WTC11 (cell line): ENCODE measurements at regions not wholly inside any gene's neighbourhood (a gene's known extent, or its start where the extent isn't known, plus 50 kb on each side); places are given as distances from the start of the nearest gene placed in this dataset.

Experiments used
- ATAC-seq: fragments of 200-7000 bp; cut with Tn5 transposase; 2 replicates; pipeline ENCODE4 v1.10.0; 2021; ENCODE audit warnings: mild to moderate bottlenecking, moderate library complexity
- CTCF ChIA-PET: fragments of 300-600 bp; sonication (Branson Sonifier 250); formaldehyde crosslinking; loops from one replicate; lab custom pipeline; 2021; ENCODE audit warnings: antibody characterized with exemption; lab: Charles Lee
- POLR2A ChIA-PET: fragments of 350-600 bp; sonication (Branson Sonifier 250); formaldehyde crosslinking; loops from one replicate; lab custom pipeline; 2021; ENCODE audit warnings: antibody characterized with exemption; lab: Charles Lee
- DNase-seq: peaks from one replicate; pipeline ENCODE4 v3.0.0; 2021; ENCODE audit warnings: low spot score
- H3K27ac Mint-ChIP-seq: 2 replicates; pipeline ENCODE4 v1.8.0; 2021; ENCODE audit warnings: mixed read lengths
- H3K27me3 Mint-ChIP-seq: 2 replicates; pipeline ENCODE4 v1.8.0; 2021; ENCODE audit warnings: low read depth, mild to moderate bottlenecking, moderate library complexity, mixed read lengths
- H3K36me3 Mint-ChIP-seq: 2 replicates; pipeline ENCODE4 v1.8.0; 2021; ENCODE audit warnings: mixed read lengths
- H3K4me1 Mint-ChIP-seq: 2 replicates; pipeline ENCODE4 v1.8.0; 2022; ENCODE audit warnings: mixed read lengths
- H3K4me3 Mint-ChIP-seq: 2 replicates; pipeline ENCODE4 v1.8.0; 2021; ENCODE audit warnings: mild to moderate bottlenecking, moderate library complexity, mixed read lengths
- H3K9me3 Mint-ChIP-seq: 2 replicates; pipeline ENCODE4 v1.8.0; 2021; ENCODE audit warnings: mixed read lengths
- ATF2 ChIP-seq: sonication (generic); formaldehyde crosslinking; IDR thresholded peaks from 2 replicates; pipeline ENCODE4 v1.8.1; 2022; ENCODE audit warnings: low read depth, missing genetic modification reagents, borderline replicate concordance
- CBFB ChIP-seq: sonication (generic); formaldehyde crosslinking; IDR thresholded peaks from 2 replicates; pipeline ENCODE4 v1.8.1; 2022; ENCODE audit warnings: mild to moderate bottlenecking, low read depth, missing genetic modification reagents
- ELF4 ChIP-seq: sonication (generic); formaldehyde crosslinking; IDR thresholded peaks from 2 replicates; pipeline ENCODE4 v1.8.1; 2022; ENCODE audit warnings: low read depth, mild to moderate bottlenecking, moderate library complexity, missing genetic modification reagents
- ERG ChIP-seq: fragments of 250-450 bp; sonication (Bioruptor Pico); IDR thresholded peaks from 2 replicates; pipeline ENCODE4 v1.8.0; 2021; ENCODE audit warnings: mild to moderate bottlenecking
- ETV6 ChIP-seq: sonication (generic); formaldehyde crosslinking; IDR thresholded peaks from 2 replicates; pipeline ENCODE4 v1.8.1; 2022; ENCODE audit warnings: mild to moderate bottlenecking, missing genetic modification reagents
- FOXP4 ChIP-seq: sonication (generic); formaldehyde crosslinking; IDR thresholded peaks from 2 replicates; pipeline ENCODE4 v1.8.0; 2022; ENCODE audit warnings: mild to moderate bottlenecking, missing genetic modification reagents
- JAZF1 ChIP-seq: fragments of 250-450 bp; sonication (Bioruptor Pico); IDR thresholded peaks from 2 replicates; pipeline ENCODE4 v1.9.0; 2021; ENCODE audit warnings: moderate library complexity, mild to moderate bottlenecking, inconsistent platforms
- NFE2L1 ChIP-seq: sonication (generic); formaldehyde crosslinking; IDR thresholded peaks from 2 replicates; pipeline ENCODE4 v1.8.1; 2023; ENCODE audit warnings: missing genetic modification reagents
- PRRX2 ChIP-seq: fragments of 250-450 bp; sonication (Bioruptor Pico); IDR thresholded peaks from 2 replicates; pipeline ENCODE4 v1.8.0; 2021; ENCODE audit warnings: mild to moderate bottlenecking
- SMAD4 ChIP-seq: sonication (generic); formaldehyde crosslinking; IDR thresholded peaks from 2 replicates; pipeline ENCODE4 v1.8.0; 2022; ENCODE audit warnings: mild to moderate bottlenecking, missing genetic modification reagents
- SOX15 ChIP-seq: fragments of 250-450 bp; sonication (Bioruptor Pico); IDR thresholded peaks from 2 replicates; pipeline ENCODE4 v1.9.0; 2021; ENCODE audit warnings: mild to moderate bottlenecking
- SP1 ChIP-seq: sonication (generic); formaldehyde crosslinking; conservative IDR thresholded peaks from 2 replicates; pipeline ENCODE4 v1.8.1; 2022; ENCODE audit warnings: missing genetic modification reagents
- STAT6 ChIP-seq: sonication (generic); formaldehyde crosslinking; conservative IDR thresholded peaks from 2 replicates; pipeline ENCODE4 v1.8.1; 2023; ENCODE audit warnings: mild to moderate bottlenecking, low read depth, missing genetic modification reagents, moderate library complexity
- TEAD1 ChIP-seq: sonication (generic); formaldehyde crosslinking; IDR thresholded peaks from 2 replicates; pipeline ENCODE4 v1.8.0; 2022; ENCODE audit warnings: mild to moderate bottlenecking, missing genetic modification reagents
- TP53 ChIP-seq: sonication (generic); formaldehyde crosslinking; IDR thresholded peaks from 2 replicates; pipeline ENCODE4 v1.8.1; 2023; ENCODE audit warnings: mild to moderate bottlenecking, missing genetic modification reagents
- ZBTB43 ChIP-seq: sonication (generic); formaldehyde crosslinking; IDR thresholded peaks from 2 replicates; pipeline ENCODE4 v1.8.1; 2023; ENCODE audit warnings: mild to moderate bottlenecking, missing genetic modification reagents
- ZNF232 ChIP-seq: sonication (generic); formaldehyde crosslinking; IDR thresholded peaks from 2 replicates; pipeline ENCODE4 v1.8.0; 2022; ENCODE audit warnings: mild to moderate bottlenecking, missing genetic modification reagents
- ZNF423 ChIP-seq: fragments of 250-450 bp; sonication (Bioruptor Pico); IDR thresholded peaks from 2 replicates; pipeline ENCODE4 v2.1.2; 2022; ENCODE audit warnings: mild to moderate bottlenecking, moderate library complexity
- ZNF425 ChIP-seq: fragments of 250-450 bp; sonication (Bioruptor Pico); conservative IDR thresholded peaks from 2 replicates; pipeline ENCODE4 v1.9.0; 2021; ENCODE audit warnings: mild to moderate bottlenecking
- ZSCAN18 ChIP-seq: fragments of 250-450 bp; sonication (Bioruptor Pico); IDR thresholded peaks from 2 replicates; pipeline ENCODE4 v2.1.2; 2022; ENCODE audit warnings: mild to moderate bottlenecking, moderate library complexity

GRCh38 chr14:22252686-22253085, 336.3 kb downstream of the DAD1 start:
- TF ChIP-seq ETV6 (CRISPR knock-in tag): no peak
- TF ChIP-seq TP53 (CRISPR knock-in tag): no peak
- Mint-ChIP-seq H3K36me3 (no peaks in the 10 kb centered on the region), H3K9me3 (peaks cover 7% of the 10 kb centered on the region), H3K4me1 (peaks cover 18% of the 10 kb centered on the region), H3K27ac (no peak overlapping the region), H3K4me3 (no peak overlapping the region), H3K27me3 (no peaks in the 10 kb centered on the region)
- ChIA-PET POLR2A (no interaction called here), CTCF (interaction anchor here (2.7 kb wide), 1 partner anchor 52 kb away, joined by 11 read pairs; no protein-coding TSS in a partner anchor)
- ATAC-seq (no peak), DNase-seq (no peak)

- Mint-ChIP-seq H3K27ac (no peak overlapping the region), H3K4me3 (no peak overlapping the region), H3K36me3 (no peaks in the 10 kb centered on the region), H3K4me1 (peaks cover 21% of the 10 kb centered on the region), H3K27me3 (no peaks in the 10 kb centered on the region), H3K9me3 (peaks cover 4% of the 10 kb centered on the region; the same call in 1 of the 2 replicates)
- ATAC-seq: no peak
- no peak for DNase-seq
- ChIA-PET CTCF (interaction anchor here (1.3 kb wide), 1 partner anchor 50 kb away, joined by 6 read pairs; no protein-coding TSS in a partner anchor), POLR2A (no interaction called here)
- TF ChIP-seq ZNF423 (CRISPR knock-in tag) (no peak), ERG (CRISPR knock-in tag) (no peak), SP1 (CRISPR knock-in tag) (no peak), ZNF232 (CRISPR knock-in tag) (no peak), TEAD1 (no peak)
These were observed 337.9 kb downstream of the DAD1 start for GRCh38 chr14:22251090-22251489.

- DNase-seq (no peak), ATAC-seq (no peak)
- Mint-ChIP-seq H3K27me3 (no peaks in the 10 kb centered on the region), H3K4me3 (no peak overlapping the region), H3K27ac (no peak overlapping the region), H3K4me1 (peaks cover 26% of the 10 kb centered on the region), H3K9me3 (peaks cover 4% of the 10 kb centered on the region; the same call in 1 of the 2 replicates), H3K36me3 (no peaks in the 10 kb centered on the region)
- ChIA-PET POLR2A (no interaction called here), CTCF (interaction anchor here (1.0 to 1.3 kb wide), 2 partner anchors 49 to 87 kb away, joined by 3 to 6 read pairs; no protein-coding TSS in a partner anchor)
- TF ChIP-seq JAZF1 (CRISPR knock-in tag): no peak
- no peak for TF ChIP-seq SOX15
- no peak for TF ChIP-seq CBFB (CRISPR knock-in tag)
- no peak for TF ChIP-seq ZBTB43 (CRISPR knock-in tag)
- no peak for TF ChIP-seq PRRX2 (CRISPR knock-in tag)
- TF ChIP-seq ZSCAN18 (CRISPR knock-in tag): no peak
- no peak for TF ChIP-seq ATF2 (CRISPR knock-in tag)
- no peak for TF ChIP-seq SMAD4 (CRISPR knock-in tag)
- TF ChIP-seq ZNF425 (CRISPR knock-in tag): no peak
- no peak for TF ChIP-seq ELF4
- TF ChIP-seq FOXP4 (CRISPR knock-in tag): no peak
- TF ChIP-seq STAT6: no peak
- no peak for TF ChIP-seq NFE2L1 (CRISPR knock-in tag)
These were observed 339.3 kb downstream of the DAD1 start for GRCh38 chr14:22249770-22250169.
